HG03575 (cell line): ENCODE measurements at regions not wholly inside any gene's neighbourhood (a gene's known extent, or its start where the extent isn't known, plus 50 kb on each side); places are given as distances from the start of the nearest gene placed in this dataset.

Experiments
- ATAC-seq: cut with Tn5 transposase; IDR thresholded peaks from one replicate; pipeline ENCODE4 v1.9.1; 2021; ENCODE audit not compliant: unreplicated experiment, insufficient number of reproducible peaks, low FRiP score; ENCODE audit errors: extremely low read depth

DNA sequence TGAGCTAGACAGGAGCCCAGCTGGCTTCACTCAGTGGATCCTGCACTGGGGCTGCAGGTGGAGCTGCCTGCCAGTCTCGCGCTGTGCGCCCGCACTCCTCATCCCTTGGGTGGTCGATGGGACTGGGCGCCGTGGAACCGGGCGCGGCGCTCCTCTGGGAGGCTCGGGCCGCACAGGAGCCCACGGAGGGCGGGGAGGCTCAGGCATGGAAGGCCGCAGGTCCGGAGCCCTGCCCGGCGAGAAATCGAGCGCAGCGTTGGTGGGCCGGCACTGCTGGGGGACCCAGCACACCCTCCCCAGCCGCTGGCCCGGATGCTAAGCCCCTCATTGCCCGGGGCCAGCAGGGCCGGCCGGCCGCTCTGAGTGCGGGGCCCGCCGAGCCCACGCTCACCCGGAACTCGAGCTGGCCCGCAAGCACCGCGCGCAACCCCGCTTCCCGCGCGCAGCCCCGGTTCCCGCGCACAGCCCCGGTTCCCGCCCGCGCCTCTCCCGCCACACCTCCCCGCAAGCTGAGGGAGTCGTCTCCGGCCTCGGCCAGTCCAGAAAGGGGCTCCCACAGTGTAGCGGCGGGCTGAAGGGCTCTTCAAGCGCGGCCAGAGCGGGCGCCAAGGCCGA is 1130.5 kb upstream of the FLRT2 start:
- ATAC-seq, result no peak

DNA sequence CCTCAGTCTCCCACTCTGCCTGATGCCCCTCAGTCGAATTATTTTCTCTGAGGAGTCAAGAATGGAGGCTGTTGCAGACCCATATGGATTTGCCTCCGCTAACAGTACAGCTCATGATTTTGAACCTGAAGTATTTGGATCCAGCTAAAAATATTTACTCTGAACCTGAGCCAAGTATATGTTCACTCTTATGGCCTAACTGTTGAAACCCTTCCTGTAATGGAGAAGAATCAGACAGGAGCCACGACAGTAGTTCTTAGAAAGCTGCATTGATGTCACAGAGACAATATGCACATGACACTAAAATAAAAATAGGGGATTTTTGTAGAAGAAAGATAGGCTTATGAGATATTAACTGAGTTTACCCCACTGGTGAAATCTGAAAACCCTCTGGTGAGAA is 1128.3 kb upstream of the FLRT2 start:
- no peak for ATAC-seq

DNA sequence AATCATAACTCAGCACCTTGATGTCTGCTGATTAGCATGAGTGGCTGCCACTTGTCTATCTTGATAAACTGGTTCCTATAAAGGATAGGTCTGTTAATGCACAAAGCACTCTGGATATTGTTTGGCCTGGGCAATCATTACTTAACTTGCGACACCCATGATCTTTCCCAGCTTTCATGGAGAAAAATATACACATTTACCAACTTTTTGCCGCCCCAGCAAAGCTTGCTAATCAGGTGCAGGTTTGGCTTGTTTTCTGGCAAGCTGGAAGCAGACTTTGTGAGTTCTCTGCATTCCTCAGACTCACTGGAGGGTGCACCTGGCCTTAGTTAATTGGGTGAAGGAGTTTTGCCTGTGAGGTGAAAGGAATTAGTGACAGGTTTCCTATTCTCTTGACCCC is 1126.4 kb upstream of the FLRT2 start:
- ATAC-seq, result no peak

DNA sequence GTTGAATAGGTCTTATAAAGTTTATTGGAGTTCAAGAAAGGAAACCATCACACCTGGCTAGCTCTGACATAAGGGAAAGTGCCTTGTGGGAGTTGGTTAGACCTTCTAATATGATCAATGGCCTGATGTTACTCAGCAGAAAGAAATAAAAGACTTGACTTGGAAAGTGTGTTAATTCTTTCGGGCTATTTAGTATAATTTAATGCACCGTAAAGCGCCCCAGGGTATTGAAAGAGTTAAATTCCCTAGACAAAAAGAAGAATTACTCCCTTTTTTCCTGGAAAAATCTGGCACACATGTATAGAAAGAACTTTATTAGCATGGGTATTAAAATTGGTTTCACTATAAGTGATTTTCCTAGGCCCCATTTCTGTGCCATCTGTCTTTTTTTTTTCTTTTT is 1125.7 kb upstream of the FLRT2 start:
- ATAC-seq, result no peak

DNA sequence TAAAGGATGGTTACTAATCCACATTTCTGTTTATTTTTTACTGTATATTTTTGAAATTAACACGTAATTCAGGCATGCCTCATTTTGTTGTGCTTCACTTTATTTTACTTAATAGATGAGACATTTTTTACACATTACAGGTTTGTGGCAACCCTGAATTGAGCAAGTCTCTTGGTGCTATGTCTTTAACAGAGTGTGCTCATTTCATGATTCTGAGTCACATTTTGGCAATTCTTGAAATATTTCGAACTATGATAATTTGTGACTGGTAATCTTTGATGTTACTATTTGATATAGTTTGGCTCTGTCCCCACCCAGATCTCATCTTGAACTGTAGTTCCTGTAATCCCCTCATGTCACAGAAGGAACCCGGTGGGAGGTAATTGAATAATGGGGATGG is 1120.5 kb upstream of the FLRT2 start:
- ATAC-seq, result no peak

GRCh38 chr14:84410344-84410743 is 1119.6 kb upstream of the FLRT2 start:
- ATAC-seq, result no peak

DNA sequence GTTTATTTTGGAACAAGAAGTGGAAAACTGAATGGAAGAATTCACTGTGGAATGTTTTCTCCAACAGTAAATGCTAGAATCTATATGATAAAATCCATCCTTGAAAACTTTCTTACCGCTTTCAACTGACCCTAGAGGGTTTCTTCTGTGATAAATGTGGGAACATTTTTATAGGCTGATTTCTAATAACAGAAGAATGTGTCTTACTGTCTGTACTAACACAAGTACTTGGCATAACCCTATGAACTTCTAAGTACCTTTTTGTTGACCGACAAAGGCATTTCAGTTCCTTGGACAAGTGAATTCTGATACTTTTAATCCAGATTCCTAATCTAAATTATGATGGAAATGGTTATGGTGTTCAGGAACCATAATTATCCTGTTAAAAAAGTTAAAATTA is 1109.7 kb upstream of the FLRT2 start:
- ATAC-seq, result no peak

DNA sequence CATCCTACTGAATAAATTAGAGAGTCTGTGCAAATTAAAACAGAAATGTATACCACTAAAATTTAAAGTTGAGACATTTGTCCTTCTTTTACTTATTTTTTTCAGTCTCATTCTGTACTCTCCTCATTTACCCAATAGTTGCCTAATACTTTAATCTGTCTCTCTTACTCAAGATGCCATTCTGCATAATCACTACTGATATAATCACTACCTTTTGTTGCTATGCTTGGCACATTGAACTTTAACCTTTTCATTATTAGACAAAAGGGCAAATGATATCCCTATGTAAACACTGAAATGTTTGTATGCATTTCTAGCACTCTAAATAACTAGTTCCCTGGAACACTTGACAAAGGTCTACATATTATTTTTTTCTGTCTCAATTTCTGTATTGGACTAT is 1108.3 kb upstream of the FLRT2 start:
- no peak for ATAC-seq

DNA sequence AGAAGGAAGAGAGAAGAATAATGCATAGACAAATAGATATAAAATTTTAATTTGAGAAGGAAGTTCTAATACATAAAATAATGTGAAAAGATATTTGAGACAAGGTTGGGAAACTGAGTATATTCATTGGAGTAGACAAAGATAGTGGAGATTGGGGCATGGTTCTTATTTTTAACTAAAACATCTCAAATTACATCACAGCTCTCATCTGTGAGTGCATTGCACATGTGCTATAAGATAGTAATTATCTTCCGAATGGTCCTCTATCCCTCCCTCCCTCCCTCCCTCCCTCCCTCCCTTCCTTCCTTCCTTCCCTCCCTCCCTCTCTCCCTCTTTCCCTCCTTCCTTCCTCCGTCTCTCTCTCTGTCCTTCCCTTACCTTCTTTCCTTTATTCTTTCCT is 1104.0 kb upstream of the FLRT2 start:
- ATAC-seq, result no peak

- no peak for ATAC-seq
These were observed 1097.3 kb upstream of the FLRT2 start for GRCh38 chr14:84432676-84433075.

DNA sequence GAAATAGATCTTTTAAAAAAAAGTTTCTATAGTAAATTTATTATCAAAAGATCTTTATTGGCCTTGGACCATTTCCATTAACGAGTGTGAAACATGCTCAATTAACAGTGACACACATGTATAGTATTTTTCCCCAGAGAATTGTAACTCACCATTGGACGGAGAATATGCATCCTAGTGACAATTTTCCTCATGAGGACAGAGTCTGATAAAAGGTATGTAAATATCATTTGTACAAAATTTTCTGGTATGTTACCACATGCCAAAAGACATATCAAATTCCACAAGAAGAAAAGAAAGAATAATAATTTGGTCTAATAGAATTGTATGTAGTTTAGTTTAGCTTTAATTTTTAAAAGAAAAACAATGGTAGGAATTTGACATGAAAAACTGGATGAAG is 1096.0 kb upstream of the FLRT2 start:
- ATAC-seq, result no peak

DNA sequence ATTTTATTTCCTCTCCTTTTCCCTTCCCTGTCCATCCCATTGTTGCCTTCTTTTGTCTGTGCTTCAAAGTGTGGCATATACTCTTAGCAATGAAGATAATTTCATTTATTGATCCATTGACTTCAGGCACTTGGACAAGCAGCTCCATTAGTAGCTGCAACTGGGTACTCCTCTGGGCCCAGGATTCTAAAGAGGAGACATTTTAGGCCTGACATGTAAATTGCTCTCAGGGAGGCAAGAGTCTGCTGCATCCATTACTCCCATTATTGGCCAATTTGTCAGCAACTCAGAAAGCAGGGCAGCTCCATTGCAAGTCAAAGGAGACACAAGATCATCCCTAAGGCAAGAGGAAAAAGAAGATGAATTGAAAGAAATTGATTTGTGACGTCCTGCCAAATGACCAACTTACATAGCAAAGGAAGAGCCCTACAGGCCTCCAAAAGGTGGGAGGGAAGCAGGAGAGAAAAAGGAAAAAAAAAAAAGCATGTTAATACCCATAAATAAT is 1094.1 kb upstream of the FLRT2 start:
- no peak for ATAC-seq

GRCh38 chr14:84436528-84436927 is 1093.4 kb upstream of the FLRT2 start:
- no peak for ATAC-seq

- ATAC-seq, result no peak
These were observed 1087.4 kb upstream of the FLRT2 start for GRCh38 chr14:84442521-84442920.

GRCh38 chr14:84445486-84445885 is 1084.5 kb upstream of the FLRT2 start:
- no peak for ATAC-seq

DNA sequence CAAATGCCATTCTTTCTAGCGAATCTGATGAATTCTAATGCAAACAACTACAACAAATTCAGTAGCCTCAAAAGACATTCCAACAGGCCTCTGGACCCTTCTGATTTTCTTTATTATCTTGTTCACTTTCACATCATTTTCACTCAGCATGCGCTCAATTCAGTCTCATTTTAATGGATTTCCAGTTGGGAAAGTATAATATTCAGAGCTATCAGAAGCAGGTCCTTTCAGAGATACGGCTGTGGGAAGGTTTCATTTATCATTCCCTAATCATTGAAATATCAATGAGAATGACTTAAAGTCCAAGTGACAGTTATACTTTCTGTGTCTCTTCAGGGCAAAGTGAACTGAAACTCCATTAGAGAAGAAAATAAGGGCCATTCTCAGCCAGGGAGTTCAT is 1083.7 kb upstream of the FLRT2 start:
- no peak for ATAC-seq

DNA sequence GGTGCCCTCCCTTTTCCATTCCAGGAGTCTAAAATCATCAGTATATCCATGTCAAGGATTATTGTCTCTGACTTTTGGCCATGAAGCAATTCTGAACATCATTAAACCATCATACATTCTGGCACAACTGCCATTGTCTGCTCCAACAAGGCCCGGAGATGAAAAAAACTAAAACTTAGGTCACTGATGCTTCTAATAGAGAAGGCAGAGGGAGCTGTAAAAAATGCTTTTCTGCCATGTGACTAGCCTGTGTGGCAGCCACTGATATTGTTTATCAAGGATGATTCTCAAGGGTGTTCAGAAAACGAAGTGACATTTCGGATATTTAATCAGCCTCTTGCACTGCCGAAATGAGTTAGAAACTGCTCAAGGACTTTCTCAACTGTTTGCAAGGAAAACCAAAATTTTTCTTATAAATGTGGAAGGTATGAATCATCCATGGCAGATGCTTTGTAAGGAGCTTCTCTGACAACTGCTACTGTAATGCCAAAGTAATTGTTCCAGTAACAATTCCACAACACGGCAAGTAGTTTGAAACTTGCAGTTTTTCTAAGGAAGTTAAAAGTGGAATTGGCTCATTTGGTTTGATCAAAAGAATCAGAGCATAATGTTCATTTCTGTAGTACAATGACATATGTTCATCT is 1076.5 kb upstream of the FLRT2 start:
- no peak for ATAC-seq

DNA sequence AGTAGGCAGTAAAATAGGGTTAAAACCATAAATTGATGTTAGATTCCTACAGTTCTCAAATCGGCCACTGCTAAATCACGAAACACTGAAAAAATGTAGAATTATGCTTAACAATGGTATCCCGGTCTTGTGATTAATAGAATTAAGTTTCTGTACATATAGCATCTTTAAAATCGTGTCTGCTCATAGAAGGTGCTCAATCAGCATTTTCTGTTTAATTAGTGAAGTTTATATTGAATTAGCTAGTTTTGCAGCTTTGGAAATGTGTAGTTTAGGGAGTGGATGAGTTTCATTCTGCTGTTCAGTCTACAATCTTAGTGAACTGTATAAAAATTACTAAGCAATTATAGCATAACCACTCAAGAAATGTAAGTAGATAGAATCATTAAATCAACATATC is 1075.8 kb upstream of the FLRT2 start:
- no peak for ATAC-seq

DNA sequence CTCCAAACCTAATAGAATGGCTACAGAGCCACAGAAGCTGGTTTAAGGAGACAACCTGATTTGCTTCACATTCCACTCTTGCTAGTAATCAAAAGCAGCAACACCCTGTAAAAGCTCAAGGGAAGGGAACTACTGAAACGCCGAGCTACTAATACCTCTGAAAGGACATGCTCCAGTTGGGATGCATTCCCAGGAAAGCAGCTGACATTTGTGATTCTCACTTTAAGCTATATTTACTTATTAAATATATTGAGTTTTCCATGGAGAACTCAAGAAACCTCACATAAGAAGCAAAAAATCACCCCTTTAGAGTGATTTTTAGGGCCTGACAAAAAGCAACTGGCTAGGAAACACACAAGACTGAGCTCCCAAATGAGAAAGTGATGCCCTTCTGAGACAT is 1073.0 kb upstream of the FLRT2 start:
- ATAC-seq, result no peak

DNA sequence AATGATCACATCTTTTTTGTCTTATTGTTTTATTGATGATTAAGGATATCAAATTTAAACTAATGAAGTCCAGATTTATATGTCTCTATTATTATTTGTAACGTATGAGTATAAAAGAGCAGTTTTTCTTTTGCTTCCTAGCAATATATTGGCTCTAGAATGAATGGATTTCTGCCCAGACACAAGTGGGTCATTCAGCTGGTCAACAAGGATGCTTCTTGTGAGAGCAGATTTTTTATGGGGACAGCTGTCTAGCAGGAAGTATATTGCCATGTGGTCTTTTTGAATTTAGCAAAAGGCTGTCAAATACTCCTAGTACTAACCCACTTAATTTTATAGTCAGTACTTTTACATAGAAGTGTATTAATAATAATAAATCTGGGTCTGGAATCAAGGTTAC is 1071.1 kb upstream of the FLRT2 start:
- ATAC-seq, result no peak

GRCh38 chr14:84465880-84466279 is 1064.1 kb upstream of the FLRT2 start:
- no peak for ATAC-seq
